ELR (cell line): ENCODE measurements at regions not wholly inside any gene's neighbourhood (a gene's known extent, or its start where the extent isn't known, plus 50 kb on each side); places are given as distances from the start of the nearest gene placed in this dataset.

Experiments used
- DNase-seq: peaks from one replicate; pipeline ENCODE4 v3.0.0-alpha.2; 2015; ENCODE audit warnings: low read depth

DNA sequence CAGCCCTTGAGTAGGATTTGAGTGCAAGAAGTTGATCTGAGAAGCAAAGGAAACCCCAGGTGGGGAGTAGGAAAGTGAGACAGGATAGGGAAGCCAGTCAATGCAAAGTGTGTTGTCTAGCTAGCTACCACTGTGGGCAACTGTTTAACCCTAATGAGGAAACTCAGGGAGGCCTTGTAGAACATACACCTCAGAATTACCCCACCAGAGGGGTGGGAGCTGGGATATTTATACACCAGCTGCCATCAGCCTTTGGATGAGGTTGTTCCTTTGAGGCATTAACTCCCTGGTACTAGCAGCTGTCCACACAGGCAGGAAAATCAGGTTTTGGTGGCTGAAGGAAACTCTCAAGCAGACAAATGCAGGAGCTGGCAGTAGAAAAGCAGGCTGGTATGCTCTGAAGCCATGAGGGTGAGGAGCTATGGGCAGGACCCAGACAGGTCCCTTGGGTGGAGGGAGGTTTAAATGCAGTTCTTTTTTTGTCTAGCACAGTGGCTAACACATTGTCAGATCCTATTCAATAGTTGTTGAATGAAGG lies 60.1 kb upstream of the ARID5B start:
- DNase-seq, result no peak

- DNase-seq, result peak; percentile 89
These were observed 58.6 kb upstream of the ARID5B start for GRCh38 chr10:61842755-61843497.

- peak; percentile 13 for DNase-seq
These were observed 57.2 kb upstream of the ARID5B start for GRCh38 chr10:61844116-61844822.

- no peak for DNase-seq
These were observed 56.1 kb upstream of the ARID5B start for GRCh38 chr10:61845196-61845949.

DNA sequence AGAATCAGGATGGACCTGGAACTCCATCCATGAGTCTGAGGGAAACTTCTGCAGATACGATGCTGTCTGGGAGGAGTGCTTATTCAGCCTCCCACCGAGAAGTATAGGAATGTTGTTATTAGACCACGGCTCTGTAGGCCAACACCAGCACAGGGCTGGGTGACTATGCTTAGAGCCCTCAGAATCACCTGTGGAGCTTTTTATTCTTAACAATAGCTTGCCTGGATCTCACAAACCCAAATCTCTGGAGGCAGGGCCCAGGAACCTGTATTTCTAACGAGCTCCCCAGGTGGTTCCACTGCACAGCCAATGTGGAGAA lies 55.6 kb upstream of the ARID5B start:
- no peak for DNase-seq

GRCh38 chr10:61846370-61847031 lies 55.0 kb upstream of the ARID5B start:
- no peak for DNase-seq

DNA sequence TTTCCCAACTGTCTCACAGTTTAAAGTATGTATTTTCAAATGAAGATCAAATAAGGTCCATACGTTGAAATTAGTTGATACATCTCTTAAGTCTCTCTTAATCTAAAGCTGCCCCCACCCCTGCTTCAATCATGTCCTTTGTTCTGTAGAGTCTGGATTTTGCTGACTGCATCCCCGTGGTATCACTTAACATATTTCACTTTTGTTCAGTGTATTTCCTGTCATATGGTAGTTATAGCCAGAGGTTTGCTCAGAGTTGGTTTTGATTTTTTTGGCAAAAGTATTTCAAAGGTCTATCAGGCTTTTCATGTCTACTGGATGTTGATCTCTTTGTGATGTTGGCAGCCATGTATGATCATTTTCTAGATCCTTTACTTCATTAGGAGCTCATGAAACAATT lies 54.4 kb upstream of the ARID5B start:
- no peak for DNase-seq

- peak; percentile 12 for DNase-seq
These were observed 53.9 kb upstream of the ARID5B start for GRCh38 chr10:61847640-61848039.

- DNase-seq, result no peak
These were observed 51.1 kb upstream of the ARID5B start for GRCh38 chr10:61850376-61850775.
